CD14-positive monocyte (primary cell): ENCODE measurements at regions not wholly inside any gene's neighbourhood (a gene's known extent, or its start where the extent isn't known, plus 50 kb on each side); places are given as distances from the start of the nearest gene placed in this dataset.

Experiments used
- DNase-seq, 3 donors: peaks; one replicate each; pipeline ENCODE4 v3.0.0-alpha.2; 2011 to 2022
- H2AFZ ChIP-seq: 2 replicates; pipeline ENCODE4 v1.6.0; 2012; ENCODE audit warnings: mild to moderate bottlenecking, low read depth, low read length, inconsistent platforms; ENCODE audit not compliant: insufficient read depth, poor library complexity, severe bottlenecking
- H3K27ac ChIP-seq, 2 donors: 1 replicate in 1 of 2; 2 replicates in 1 of 2; pipeline ENCODE4 v1.5.1; 2012 to 2013; ENCODE audit warnings: low read length in 2 of 2, control low read depth in 1 of 2, inconsistent platforms in 1 of 2, low read depth in 1 of 2, mild to moderate bottlenecking in 1 of 2
- H3K27me3 ChIP-seq, 2 donors: one replicate each; pipeline versions ENCODE4 v1.6.0 to v1.6.1; 2011 to 2013; ENCODE audit warnings: low read length in 2 of 2; ENCODE audit not compliant: control insufficient read depth in 2 of 2, insufficient read depth in 2 of 2
- H3K36me3 ChIP-seq, 2 donors: replicated peaks in 1 of 2; 1 replicate in 1 of 2; 2 replicates in 1 of 2; pipeline versions ENCODE4 v1.5.1 to v1.6.1; 2012 to 2013; ENCODE audit warnings: low read length in 2 of 2, control low read depth in 1 of 2, inconsistent platforms in 1 of 2, mild to moderate bottlenecking in 1 of 2; ENCODE audit not compliant: insufficient read depth in 2 of 2, control insufficient read depth in 1 of 2
- H3K4me1 ChIP-seq, 2 donors: 1 replicate in 1 of 2; 2 replicates in 1 of 2; pipeline versions ENCODE4 v1.5.1 to v1.6.1; 2012 to 2013; ENCODE audit warnings: low read length in 2 of 2, control low read depth in 1 of 2, inconsistent platforms in 1 of 2, mild to moderate bottlenecking in 1 of 2, moderate library complexity in 1 of 2; ENCODE audit not compliant: insufficient read depth in 2 of 2, control insufficient read depth in 1 of 2
- H3K4me2 ChIP-seq: replicated peaks from 2 replicates; pipeline ENCODE3; 2012; ENCODE audit warnings: low read length, moderate library complexity, mild to moderate bottlenecking; ENCODE audit not compliant: poor library complexity, severe bottlenecking; ENCODE audit errors: extremely low read depth
- H3K4me3 ChIP-seq, 3 experiments: fragments of 200-600 bp in 1 of 3; sonication (generic) in 1 of 3; replicated peaks in 1 of 3; 1 replicate in 2 of 3; 2 replicates in 1 of 3; pipeline ENCODE4 v1.5.1; 2011 to 2013; ENCODE audit warnings: low read length in 3 of 3, mild to moderate bottlenecking in 3 of 3, control low read depth in 2 of 3, low read depth in 2 of 3, inconsistent platforms in 1 of 3, moderate library complexity in 1 of 3
- H3K79me2 ChIP-seq: 2 replicates; pipeline ENCODE4 v1.6.0; 2012; ENCODE audit warnings: mild to moderate bottlenecking, control low read depth, inconsistent platforms, low read length, moderate library complexity; ENCODE audit not compliant: insufficient read depth
- H3K9ac ChIP-seq: 2 replicates; pipeline ENCODE4 v1.6.0; 2017; ENCODE audit warnings: low read length, mild to moderate bottlenecking; ENCODE audit not compliant: insufficient read depth, poor library complexity, severe bottlenecking
- H3K9me3 ChIP-seq, 2 donors: replicated peaks in 1 of 2; 1 replicate in 1 of 2; 2 replicates in 1 of 2; pipeline versions ENCODE4 v1.5.1 to v1.6.1; 2012 to 2013; ENCODE audit warnings: low read length in 2 of 2, control low read depth in 1 of 2; ENCODE audit not compliant: control insufficient read depth in 1 of 2, insufficient read depth in 1 of 2
- H4K20me1 ChIP-seq: 2 replicates; pipeline ENCODE4 v1.6.0; 2012; ENCODE audit warnings: mild to moderate bottlenecking, low read length, control low read depth, moderate library complexity; ENCODE audit not compliant: insufficient read depth
- H3K27ac Mint-ChIP-seq, 7 donors: one replicate each; pipeline ENCODE4 v1.8.0; 2020; ENCODE audit warnings: mild to moderate bottlenecking in 7 of 7, mixed read lengths in 7 of 7, moderate library complexity in 6 of 7, inconsistent platforms in 2 of 7
- H3K27me3 Mint-ChIP-seq, 3 donors: one replicate each; pipeline ENCODE4 v1.8.0; 2021 to 2022; ENCODE audit warnings: low read depth in 3 of 3, mild to moderate bottlenecking in 3 of 3, mixed read lengths in 3 of 3, moderate library complexity in 3 of 3, inconsistent platforms in 1 of 3
- H3K36me3 Mint-ChIP-seq, 2 donors: one replicate each; pipeline ENCODE4 v1.8.0; 2020; ENCODE audit warnings: mixed read lengths in 2 of 2, inconsistent platforms in 1 of 2, mild to moderate bottlenecking in 1 of 2
- H3K4me1 Mint-ChIP-seq: one replicate; pipeline ENCODE4 v1.8.0; 2020; ENCODE audit warnings: mild to moderate bottlenecking, mixed read lengths
- H3K4me3 Mint-ChIP-seq, 2 donors: one replicate each; pipeline ENCODE4 v1.8.0; 2020; ENCODE audit warnings: mild to moderate bottlenecking in 2 of 2, mixed read lengths in 2 of 2, moderate library complexity in 1 of 2
- H3K9me3 Mint-ChIP-seq, 7 donors: one replicate each; pipeline ENCODE4 v1.8.0; 2020 to 2022; ENCODE audit warnings: mixed read lengths in 7 of 7, mild to moderate bottlenecking in 6 of 7, moderate library complexity in 6 of 7, inconsistent platforms in 2 of 7
- WGBS: methylation state at CpG from one replicate; pipeline ENCODE4 v1.1.5; 2013; ENCODE audit warnings: missing lambda C conversion rate; ENCODE audit not compliant: insufficient coverage; 5-methylcytosine and 5-hydroxymethylcytosine counted together
- intact Hi-C, 2 donors: fragments of 100-400 bp; cut with micrococcal nuclease; formaldehyde crosslinking; loops; one replicate each; pipeline versions ENCODE4 v1.15.0 to v1.15.1; 2023
- TF ChIP-seq, protein P1 (sequence below): fragments of 200-600 bp; IDR thresholded peaks from one replicate; pipeline ENCODE4 v1.8.0; 2022; ENCODE audit warnings: antibody characterized with exemption, mild to moderate bottlenecking

DNA sequence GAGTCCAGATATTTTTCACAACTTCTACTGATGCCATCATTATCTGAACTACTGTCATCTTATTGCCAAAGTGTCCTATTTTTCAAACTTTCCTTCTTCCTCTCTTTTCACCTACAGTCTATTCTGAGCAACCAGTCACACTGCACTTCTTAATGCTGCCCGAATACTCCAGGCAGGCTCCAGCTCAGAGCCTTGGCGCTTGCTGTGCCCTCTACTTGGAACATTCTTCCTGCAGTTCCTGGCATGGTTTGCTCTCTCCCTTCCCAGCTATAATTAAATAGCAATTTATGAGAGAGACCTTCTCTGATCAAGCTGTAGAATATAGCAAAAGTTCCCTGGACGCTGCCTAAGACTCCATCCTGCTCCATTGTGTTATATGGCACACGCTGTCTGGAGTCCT lies 831.6 kb downstream of the QKI start:
- Histone ChIP-seq H3K27me3 (no peaks in the 10 kb centered on the region), H3K9me3 (peaks cover 16 to 23% of the 10 kb centered on the region in 2 donors), H3K4me3 (no peak overlapping the region), H3K27ac (no peak overlapping the region), H3K4me2 (no peak overlapping the region), H3K4me1 (no peaks in the 10 kb centered on the region), H3K9ac (no peak overlapping the region), H2AFZ (no peak overlapping the region), H4K20me1 (no peaks in the 10 kb centered on the region), H3K79me2 (no peaks in the 10 kb centered on the region), H3K36me3 (no peaks in the 10 kb centered on the region)
- Mint-ChIP-seq H3K36me3 (no peaks in the 10 kb centered on the region), H3K9me3 (peaks cover 2 to 28% (median 8%) of the 10 kb centered on the region in 7 donors), H3K27me3 (peaks cover 0 to 5% (median 0%) of the 10 kb centered on the region in 3 donors), H3K4me1 (no peaks in the 10 kb centered on the region), H3K4me3 (no peak overlapping the region), H3K27ac (no peak overlapping the region)
- intact Hi-C loops, result no loop called here
- TF ChIP-seq, protein P1, sequence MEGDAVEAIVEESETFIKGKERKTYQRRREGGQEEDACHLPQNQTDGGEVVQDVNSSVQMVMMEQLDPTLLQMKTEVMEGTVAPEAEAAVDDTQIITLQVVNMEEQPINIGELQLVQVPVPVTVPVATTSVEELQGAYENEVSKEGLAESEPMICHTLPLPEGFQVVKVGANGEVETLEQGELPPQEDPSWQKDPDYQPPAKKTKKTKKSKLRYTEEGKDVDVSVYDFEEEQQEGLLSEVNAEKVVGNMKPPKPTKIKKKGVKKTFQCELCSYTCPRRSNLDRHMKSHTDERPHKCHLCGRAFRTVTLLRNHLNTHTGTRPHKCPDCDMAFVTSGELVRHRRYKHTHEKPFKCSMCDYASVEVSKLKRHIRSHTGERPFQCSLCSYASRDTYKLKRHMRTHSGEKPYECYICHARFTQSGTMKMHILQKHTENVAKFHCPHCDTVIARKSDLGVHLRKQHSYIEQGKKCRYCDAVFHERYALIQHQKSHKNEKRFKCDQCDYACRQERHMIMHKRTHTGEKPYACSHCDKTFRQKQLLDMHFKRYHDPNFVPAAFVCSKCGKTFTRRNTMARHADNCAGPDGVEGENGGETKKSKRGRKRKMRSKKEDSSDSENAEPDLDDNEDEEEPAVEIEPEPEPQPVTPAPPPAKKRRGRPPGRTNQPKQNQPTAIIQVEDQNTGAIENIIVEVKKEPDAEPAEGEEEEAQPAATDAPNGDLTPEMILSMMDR, result no peak
- WGBS, result 95% methylated on average over 2 of the region's 4 CpGs
- no peak for DNase-seq

DNA sequence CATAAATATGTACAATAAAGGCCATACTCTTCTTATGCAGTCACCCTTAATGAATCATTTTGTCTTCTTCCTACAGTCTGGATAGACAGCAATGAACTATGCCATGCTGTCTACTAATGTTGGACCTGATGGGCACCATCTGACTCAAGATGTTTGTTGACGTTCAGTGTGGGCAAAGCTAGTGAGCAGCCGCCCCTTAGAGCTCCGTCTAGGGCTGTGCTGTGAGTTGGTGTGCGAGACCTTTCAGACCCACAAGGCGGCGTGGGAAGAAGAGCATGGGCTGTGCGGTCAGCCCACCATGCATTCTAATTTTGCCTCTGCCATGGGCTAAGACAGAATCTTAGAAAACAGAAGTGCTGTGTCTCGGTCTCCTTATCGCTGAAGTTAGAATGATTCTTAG lies 829.4 kb downstream of the QKI start:
- no peak overlapping the region for H3K4me3 ChIP-seq
- TF ChIP-seq, protein P1, result no peak
- 90% methylated on average over 7 of the region's 9 CpGs for WGBS

More for the DNA sequence above, 829.4 kb downstream of the QKI start:
- Histone ChIP-seq H3K4me2 (no peak overlapping the region), H3K9me3 (peaks cover 16 to 31% of the 10 kb centered on the region in 2 donors), H3K79me2 (no peaks in the 10 kb centered on the region), H2AFZ (no peak overlapping the region), H4K20me1 (no peaks in the 10 kb centered on the region), H3K36me3 (no peaks in the 10 kb centered on the region), H3K4me1 (no peaks in the 10 kb centered on the region), H3K9ac (no peak overlapping the region), H3K27me3 (no peaks in the 10 kb centered on the region), H3K27ac (no peak overlapping the region)
- no peaks in the 10 kb centered on the region for H3K4me1 Mint-ChIP-seq
- no peak for DNase-seq
- H3K36me3 Mint-ChIP-seq, result no peaks in the 10 kb centered on the region
- intact Hi-C loops, result no loop called here
- peaks cover 5 to 34% (median 9%) of the 10 kb centered on the region in 7 donors for H3K9me3 Mint-ChIP-seq
- H3K4me3 Mint-ChIP-seq, result no peak overlapping the region
- peaks cover 0 to 5% (median 0%) of the 10 kb centered on the region in 3 donors for H3K27me3 Mint-ChIP-seq
- H3K27ac Mint-ChIP-seq, result no peak overlapping the region
